ENCODE measurements at regions not wholly inside any gene's neighbourhood (a gene's known extent, or its start where the extent isn't known, plus 50 kb on each side); places are given as distances from the start of the nearest gene placed in this dataset. TPM values are rescaled to one million over a fixed set of nuclear protein-coding genes. Genes with fewer than 3 reads are reported as not detected.

Small RNA genes in the stretch of these regions (small RNA-seq; reads per million reads assigned to genes)
- gene AL360157.1 (ENCODE audit: low replicate concordance) = not detected
